H1 (cell line): ENCODE measurements at regions not wholly inside any gene's neighbourhood (a gene's known extent, or its start where the extent isn't known, plus 50 kb on each side); places are given as distances from the start of the nearest gene placed in this dataset.

Source experiments
- CTCF ChIA-PET: fragments of 300-600 bp; sonication (Branson Sonifier 250); formaldehyde crosslinking; loops from one replicate; lab custom pipeline; 2021; ENCODE audit not compliant: partially characterized antibody; lab: Charles Lee
- POLR2A ChIA-PET: fragments of 300-600 bp; sonication (Branson Sonifier 250); formaldehyde crosslinking; loops from one replicate; lab custom pipeline; 2021; ENCODE audit warnings: inconsistent platforms; ENCODE audit not compliant: partially characterized antibody; lab: Charles Lee
- DNase-seq, 2 experiments: peaks; one replicate each; pipeline versions ENCODE4 v3.0.0 to v3.0.0-alpha.2; 2010 to 2022; ENCODE audit warnings: low spot score in 2 of 2, low read depth in 1 of 2, mixed read lengths in 1 of 2
- FAIRE-seq: peaks from 2 replicates; lab custom pipeline; 2011; peaks lifted over from hg19 to GRCh38; lab: Jason Lieb, UNC
- H2AFZ ChIP-seq: 2 replicates; pipeline ENCODE4 v1.8.1; 2012; ENCODE audit warnings: low read length, inconsistent platforms
- H2AK5ac ChIP-seq: 2 replicates; pipeline ENCODE4 v1.6.1; 2013; ENCODE audit warnings: low read depth, low read length
- H2BK120ac ChIP-seq: replicated peaks from 2 replicates; pipeline ENCODE3; 2013; ENCODE audit warnings: low read depth, low read length, inconsistent platforms
- H2BK12ac ChIP-seq: 2 replicates; pipeline ENCODE4 v1.6.1; 2013; ENCODE audit warnings: low read depth, low read length
- H2BK15ac ChIP-seq: 2 replicates; pipeline ENCODE4 v1.6.1; 2013; ENCODE audit warnings: low read length
- H2BK20ac ChIP-seq: 2 replicates; pipeline ENCODE4 v1.6.1; 2013; ENCODE audit warnings: low read length
- H2BK5ac ChIP-seq: 2 replicates; pipeline ENCODE4 v1.6.1; 2013; ENCODE audit warnings: low read depth, low read length
- H3K14ac ChIP-seq: 2 replicates; pipeline ENCODE4 v1.6.1; 2013; ENCODE audit warnings: inconsistent platforms; ENCODE audit not compliant: insufficient read length
- H3K18ac ChIP-seq: 2 replicates; pipeline ENCODE4 v1.6.1; 2013; ENCODE audit warnings: low read length; ENCODE audit errors: extremely low read depth
- H3K23ac ChIP-seq: 2 replicates; pipeline ENCODE4 v1.6.1; 2013; ENCODE audit warnings: inconsistent platforms; ENCODE audit not compliant: insufficient read length
- H3K23me2 ChIP-seq: 2 replicates; pipeline ENCODE4 v1.6.1; 2013; ENCODE audit warnings: low read depth, low read length
- H3K27ac ChIP-seq: 2 replicates; pipeline ENCODE4 v1.6.1; 2011; ENCODE audit warnings: low read depth, low read length, inconsistent platforms
- H3K27me3 ChIP-seq, 4 experiments: replicated peaks in 1 of 4; 1 replicate in 1 of 4; 2 replicates in 3 of 4; pipeline versions ENCODE4 v1.6.1 to v1.8.1; 2011 to 2013; ENCODE audit warnings: low read length in 3 of 4, mild to moderate bottlenecking in 3 of 4, inconsistent platforms in 2 of 4, mixed read lengths in 2 of 4, moderate library complexity in 1 of 4; ENCODE audit not compliant: control insufficient read depth in 3 of 4, insufficient read depth in 3 of 4; ENCODE audit errors: extremely low read depth in 1 of 4
- H3K36me3 ChIP-seq, 4 experiments: 2 replicates each; pipeline versions ENCODE4 v1.6.1 to v1.8.1; 2011 to 2013; ENCODE audit warnings: mild to moderate bottlenecking in 4 of 4, low read length in 3 of 4, moderate library complexity in 2 of 4, control low read depth in 1 of 4, inconsistent platforms in 1 of 4; ENCODE audit not compliant: insufficient read depth in 4 of 4, control insufficient read depth in 2 of 4
- H3K4ac ChIP-seq: replicated peaks from 2 replicates; pipeline ENCODE3; 2013; ENCODE audit warnings: low read length, low read depth, mixed read lengths, inconsistent platforms; ENCODE audit not compliant: insufficient read length
- H3K4me1 ChIP-seq, 4 experiments: replicated peaks in 1 of 4; 1 replicate in 1 of 4; 2 replicates in 3 of 4; pipeline versions ENCODE4 v1.6.1 to v1.8.1; 2011 to 2013; ENCODE audit warnings: low read length in 3 of 4, inconsistent platforms in 2 of 4, mixed read lengths in 1 of 4; ENCODE audit not compliant: insufficient read depth in 4 of 4, control insufficient read depth in 3 of 4
- H3K4me2 ChIP-seq, 2 experiments: 2 replicates each; pipeline versions ENCODE4 v1.6.1 to v1.8.1; 2011 to 2013; ENCODE audit warnings: low read depth in 2 of 2, low read length in 2 of 2, control low read depth in 1 of 2, inconsistent platforms in 1 of 2, mild to moderate bottlenecking in 1 of 2; ENCODE audit not compliant: insufficient read depth in 1 of 2
- H3K4me3 ChIP-seq, 4 experiments: fragments of 200-600, 300-600 bp in 1 of 4; sonication (generic), shearing (Covaris generic), sonication (Bioruptor Twin) in 1 of 4; 2 replicates each; pipeline versions ENCODE4 v1.5.1 to v1.8.1; 2011 to 2016; ENCODE audit warnings: low read length in 4 of 4, low read depth in 3 of 4, control low read depth in 2 of 4, inconsistent platforms in 2 of 4, mild to moderate bottlenecking in 2 of 4, mixed read lengths in 1 of 4, moderate library complexity in 1 of 4; ENCODE audit not compliant: insufficient read depth in 2 of 4; ENCODE audit errors: extremely low read depth in 1 of 4
- H3K56ac ChIP-seq: replicated peaks from 2 replicates; pipeline ENCODE3; 2013; ENCODE audit warnings: low read depth, mild to moderate bottlenecking, mixed read lengths, low read length, inconsistent platforms; ENCODE audit not compliant: insufficient read length
- H3K79me1 ChIP-seq: 2 replicates; pipeline ENCODE4 v1.6.1; 2013; ENCODE audit warnings: low read depth, low read length, control low read depth
- H3K79me2 ChIP-seq, 2 experiments: 2 replicates each; pipeline versions ENCODE4 v1.6.1 to v1.8.1; 2012 to 2013; ENCODE audit warnings: low read length in 2 of 2, mild to moderate bottlenecking in 2 of 2, inconsistent platforms in 1 of 2; ENCODE audit not compliant: insufficient read depth in 2 of 2, control insufficient read depth in 1 of 2
- H3K9ac ChIP-seq, 4 experiments: replicated peaks in 1 of 4; 1 replicate in 1 of 4; 2 replicates in 3 of 4; pipeline versions ENCODE4 v1.6.1 to v1.8.1; 2011 to 2013; ENCODE audit warnings: low read depth in 3 of 4, low read length in 3 of 4, control low read depth in 2 of 4, mild to moderate bottlenecking in 2 of 4, moderate library complexity in 2 of 4, inconsistent platforms in 1 of 4; ENCODE audit errors: extremely low read depth in 1 of 4
- H3K9me3 ChIP-seq, 2 experiments: 2 replicates each; pipeline versions ENCODE4 v1.6.1 to v1.8.1; 2012 to 2013; ENCODE audit warnings: mild to moderate bottlenecking in 2 of 2, moderate library complexity in 2 of 2, control low read depth in 1 of 2, inconsistent platforms in 1 of 2, low read depth in 1 of 2, low read length in 1 of 2, mixed read lengths in 1 of 2; ENCODE audit not compliant: insufficient read depth in 2 of 2
- H4K20me1 ChIP-seq, 2 experiments: replicated peaks in 1 of 2; 2 replicates each; pipeline versions ENCODE3 to v1.8.1; 2011 to 2013; ENCODE audit warnings: inconsistent platforms in 2 of 2, low read length in 2 of 2, mild to moderate bottlenecking in 1 of 2; ENCODE audit not compliant: insufficient read depth in 2 of 2, control insufficient read depth in 1 of 2
- H4K5ac ChIP-seq: 2 replicates; pipeline ENCODE4 v1.6.1; 2013; ENCODE audit warnings: low read length, low read depth, mixed read lengths, inconsistent platforms; ENCODE audit not compliant: insufficient read length
- H4K8ac ChIP-seq: 2 replicates; pipeline ENCODE4 v1.8.0; 2013; ENCODE audit warnings: mild to moderate bottlenecking, moderate library complexity, low read length, inconsistent platforms; ENCODE audit not compliant: insufficient read depth; ENCODE audit errors: extremely low read depth
- H4K91ac ChIP-seq: replicated peaks from 2 replicates; pipeline ENCODE3; 2013; ENCODE audit warnings: low read length, mixed read lengths, inconsistent platforms; ENCODE audit not compliant: insufficient read length
- BRCA1 ChIP-seq: IDR thresholded peaks from 2 replicates; pipeline ENCODE4 v1.6.1; 2012; ENCODE audit warnings: low read depth, low read length, improper control_type of control experiment
- CBX5 ChIP-seq: fragments of 300-800, 300-1000 bp; sonication (generic); IDR thresholded peaks from 2 replicates; pipeline ENCODE4 v1.7.1; 2016; ENCODE audit warnings: antibody characterized with exemption, low read length, low read depth
- CBX8 ChIP-seq: fragments of 300-800, 300-1000 bp; sonication (generic); IDR thresholded peaks from 2 replicates; pipeline ENCODE4 v1.7.1; 2016; ENCODE audit warnings: low read depth, low read length, borderline replicate concordance
- CHD1 ChIP-seq: IDR thresholded peaks from 2 replicates; pipeline ENCODE4 v1.6.1; 2012; ENCODE audit warnings: low read depth, low read length, improper control_type of control experiment
- HDAC2 ChIP-seq, 2 experiments: fragments of 300-600 bp in 1 of 2; sonication (generic) in 1 of 2; IDR thresholded peaks; 2 replicates each; pipeline ENCODE4 v1.6.1; 2011 to 2012; ENCODE audit warnings: low read depth in 2 of 2, low read length in 2 of 2, mild to moderate bottlenecking in 2 of 2, moderate library complexity in 2 of 2, borderline replicate concordance in 1 of 2, inconsistent platforms in 1 of 2
- NRF1 ChIP-seq: IDR thresholded peaks from 2 replicates; pipeline ENCODE4 v1.6.1; 2011; ENCODE audit warnings: mild to moderate bottlenecking, low read depth, low read length, improper control_type of control experiment
- POLR2AphosphoS5 ChIP-seq: IDR thresholded peaks from 2 replicates; pipeline ENCODE4 v1.6.1; 2011; ENCODE audit warnings: low read depth, low read length
- TAF7 ChIP-seq: optimal IDR thresholded peaks from 2 replicates; pipeline ENCODE3; 2011; ENCODE audit warnings: low read depth, mild to moderate bottlenecking, inconsistent platforms, low read length, moderate library complexity, borderline replicate concordance
- USF2 ChIP-seq: IDR thresholded peaks from 2 replicates; pipeline ENCODE4 v1.6.1; 2011; ENCODE audit warnings: low read length, improper control_type of control experiment
- WGBS, 2 experiments: shearing (Covaris generic) in 1 of 2; methylation state at CpG; one replicate each; pipeline versions ENCODE4 v1.1.6 to v1.1.7; 2013 to 2015; ENCODE audit warnings: low lambda C conversion rate in 2 of 2, mixed read lengths in 2 of 2, inconsistent platforms in 1 of 2, low coverage in 1 of 2, missing lambda C conversion rate in 1 of 2; ENCODE audit not compliant: insufficient replicate concordance in 2 of 2, insufficient coverage in 1 of 2, insufficient read length in 1 of 2; ENCODE audit errors: extremely low coverage in 1 of 2, missing lambda C conversion rate in 1 of 2; 5-methylcytosine and 5-hydroxymethylcytosine counted together
- TF ChIP-seq, protein P1 (sequence below): IDR thresholded peaks from 2 replicates; pipeline ENCODE4 v1.6.1; 2012; ENCODE audit warnings: inconsistent platforms

- TF ChIP-seq BRCA1, result no peak
Observed at GRCh38 chr1:188394677-188395076, 1565.9 kb downstream of the PLA2G4A start (continued).

DNA sequence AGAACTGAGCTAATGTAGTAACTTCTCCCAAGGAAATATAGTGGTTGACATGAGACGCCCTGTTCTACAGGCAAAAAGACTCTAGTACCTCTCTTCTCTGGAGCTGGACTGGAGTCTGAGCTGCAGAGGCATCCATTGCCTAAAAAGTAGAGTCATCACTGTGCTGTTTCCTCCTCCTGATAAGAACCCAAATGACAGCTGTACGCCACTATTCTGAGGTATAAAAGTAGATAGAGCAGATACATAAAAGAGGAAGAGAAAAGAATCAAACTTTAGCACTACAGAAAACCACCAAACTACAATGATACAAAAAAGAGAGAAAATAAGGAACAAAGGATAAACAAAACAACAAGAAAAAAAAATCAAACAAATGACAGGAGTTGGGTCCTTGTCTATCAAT is 1568.8 kb downstream of the PLA2G4A start:
- Histone ChIP-seq H3K79me2 (no peaks in the 10 kb centered on the region), H3K56ac (no peak overlapping the region), H3K4me1 (no peaks in the 10 kb centered on the region), H2BK20ac (no peak overlapping the region), H4K5ac (no peak overlapping the region), H3K9me3 (no peaks in the 10 kb centered on the region; a peak in 1 of 4 replicates), H3K27ac (no peak overlapping the region), H2AFZ (no peak overlapping the region), H2BK15ac (no peak overlapping the region), H3K36me3 (no peaks in the 10 kb centered on the region), H3K9ac (no peak overlapping the region), H3K4me2 (no peak overlapping the region), H3K4me3 (no peak overlapping the region), H2BK5ac (no peak overlapping the region), H2BK12ac (no peak overlapping the region), H3K23me2 (no peaks in the 10 kb centered on the region), H3K79me1 (no peaks in the 10 kb centered on the region), H3K4ac (no peak overlapping the region), H3K23ac (no peak overlapping the region), H3K18ac (no peak overlapping the region), H3K27me3 (no peaks in the 10 kb centered on the region), H4K8ac (no peak overlapping the region), H2BK120ac (no peak overlapping the region), H4K91ac (no peak overlapping the region), H4K20me1 (no peaks in the 10 kb centered on the region), H2AK5ac (no peak overlapping the region), H3K14ac (no peak overlapping the region)
- ChIA-PET POLR2A (no interaction called here), CTCF (no interaction called here)
- WGBS, 2 experiments, result 93% methylated on average over 2 of the region's 2 CpGs; no CpG with 5 or more reads in 1 of the 2 experiments
- no peak for FAIRE-seq
- DNase-seq, result no peak
- TF ChIP-seq, protein P1, sequence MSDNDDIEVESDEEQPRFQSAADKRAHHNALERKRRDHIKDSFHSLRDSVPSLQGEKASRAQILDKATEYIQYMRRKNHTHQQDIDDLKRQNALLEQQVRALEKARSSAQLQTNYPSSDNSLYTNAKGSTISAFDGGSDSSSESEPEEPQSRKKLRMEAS, result no peak
- no peak for TF ChIP-seq CHD1
- no peak for TF ChIP-seq CBX5
- no peak for TF ChIP-seq POLR2AphosphoS5
- no peak for TF ChIP-seq NRF1
- no peak for TF ChIP-seq HDAC2 (IDR thresholded peaks at IDR 0.05; ENCODE audit: borderline replicate concordance in 1 of 2, low read depth in 2 of 2, low read length in 2 of 2)
- no peak for TF ChIP-seq CBX8
- TF ChIP-seq TAF7, result no peak
- TF ChIP-seq USF2, result no peak
